ENCODE measurements at regions not wholly inside any gene's neighbourhood (a gene's known extent, or its start where the extent isn't known, plus 50 kb on each side); places are given as distances from the start of the nearest gene placed in this dataset.

DNA sequence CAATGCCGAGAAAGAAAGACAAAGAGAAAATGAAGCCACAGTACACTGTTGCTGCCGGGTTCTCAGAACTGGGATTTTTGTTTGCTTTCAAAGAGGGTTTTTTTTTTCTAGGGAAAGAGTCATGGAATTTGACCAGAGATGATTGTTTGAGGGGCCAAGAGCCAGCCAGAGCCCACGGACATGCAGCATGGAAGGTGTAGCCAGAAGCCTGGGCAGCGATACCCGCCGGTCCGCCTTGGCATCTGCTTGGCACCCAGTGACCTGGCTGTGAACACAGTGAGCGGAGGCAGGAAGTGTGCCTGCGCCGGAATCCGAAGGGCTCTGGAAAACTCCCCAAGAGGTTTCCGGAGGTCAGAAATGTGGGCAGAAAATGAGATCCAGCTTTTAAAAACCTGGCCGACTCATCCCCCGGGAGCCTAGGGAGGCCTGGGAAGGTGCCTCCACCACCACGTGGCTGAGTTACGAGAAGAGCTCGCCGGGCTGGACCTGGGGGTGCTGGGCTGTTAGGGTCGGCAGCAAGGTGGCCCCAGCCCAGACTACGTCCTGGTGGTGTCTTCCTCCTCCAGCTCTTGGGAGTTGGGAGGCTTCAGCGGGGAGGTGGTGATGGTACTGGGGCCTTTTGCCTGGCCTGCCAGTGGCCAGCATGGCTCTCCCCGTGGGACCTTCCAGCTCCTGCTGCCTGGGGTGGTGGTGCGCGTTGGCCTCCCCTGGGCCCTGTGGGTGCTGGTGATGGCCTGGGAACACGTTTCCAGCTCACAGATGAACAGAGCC is 61.6 kb upstream of the PPARA start:
- Histone ChIP-seq H3K4me1 (ENCODE audit: insufficient read depth, low read length, poor library complexity, severe bottlenecking) (no peaks in the 10 kb centered on the region), H2AFZ (ENCODE audit: low read length) (no peak overlapping the region), H3K27ac (ENCODE audit: low read depth, low read length, poor library complexity, severe bottlenecking) (no peak overlapping the region), H3K4me2 (ENCODE audit: low read length) (no peak overlapping the region), H3K9me2 (ENCODE audit: insufficient read depth, low read length) (no peaks in the 10 kb centered on the region), H3K4me3 (ENCODE audit: low read depth, low read length, poor library complexity, severe bottlenecking) (no peak overlapping the region), H3K9me3 (ENCODE audit: low read length) (no peaks in the 10 kb centered on the region), H3K79me2 (ENCODE audit: insufficient read depth, low read depth, low read length) (no peaks in the 10 kb centered on the region), H4K20me1 (ENCODE audit: insufficient read depth, low read length) (no peaks in the 10 kb centered on the region), H3K36me3 (ENCODE audit: insufficient read depth, low read length) (no peaks in the 10 kb centered on the region)
- CTCF ChIA-PET (ENCODE audit: unreplicated experiment): interaction anchor here (0.6 kb wide), 1 partner anchor 45 kb away, joined by 3 read pairs; no protein-coding TSS in a partner anchor
- no TSS peak for BruUV-seq (replicated peaks)
- DNase-seq (ENCODE audit: low spot score): no peak
- intact Hi-C loops (cut with micrococcal nuclease; ENCODE audit: unreplicated experiment): no loop called here
- POLR2A ChIA-PET: no interaction called here
- no peak for TF ChIP-seq EZH2phosphoT487 (IDR thresholded peaks at IDR 0.05; ENCODE audit: borderline replicate concordance, low read depth, low read length)

DNA sequence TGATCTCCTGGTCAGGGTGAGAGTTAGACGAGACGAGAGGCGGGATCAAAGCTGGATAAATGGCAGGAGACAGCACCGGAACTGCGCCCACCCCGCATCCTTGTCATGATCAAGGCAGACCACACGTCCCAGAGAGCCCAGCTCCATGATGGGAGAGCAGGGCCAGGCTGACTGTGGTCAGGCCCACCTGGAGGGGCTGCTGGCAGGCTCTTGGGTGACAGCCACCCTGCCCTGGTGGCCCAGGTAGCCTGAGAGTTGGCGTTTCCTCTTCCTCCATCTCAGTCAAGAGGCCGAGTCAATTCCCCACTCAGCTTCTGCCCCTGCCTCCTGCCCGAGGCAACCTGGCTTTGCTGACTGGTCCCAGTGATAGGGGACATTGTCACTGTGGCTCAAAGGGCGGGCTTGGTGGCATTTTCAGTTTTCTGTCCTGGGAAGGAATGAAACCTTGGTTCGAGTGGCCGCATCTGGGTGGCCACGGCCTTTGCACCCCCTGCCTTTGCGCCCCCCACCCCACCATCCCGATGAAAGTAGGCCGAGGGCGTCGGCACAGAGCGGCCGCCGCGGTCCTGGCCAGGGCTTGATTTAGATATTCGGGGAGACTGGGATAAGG is 60.8 kb upstream of the PPARA start:
- POLR2A ChIA-PET: interaction anchor here (0.7 kb wide), 1 partner anchor 100 kb away, joined by 3 read pairs; no protein-coding TSS in a partner anchor

DNA sequence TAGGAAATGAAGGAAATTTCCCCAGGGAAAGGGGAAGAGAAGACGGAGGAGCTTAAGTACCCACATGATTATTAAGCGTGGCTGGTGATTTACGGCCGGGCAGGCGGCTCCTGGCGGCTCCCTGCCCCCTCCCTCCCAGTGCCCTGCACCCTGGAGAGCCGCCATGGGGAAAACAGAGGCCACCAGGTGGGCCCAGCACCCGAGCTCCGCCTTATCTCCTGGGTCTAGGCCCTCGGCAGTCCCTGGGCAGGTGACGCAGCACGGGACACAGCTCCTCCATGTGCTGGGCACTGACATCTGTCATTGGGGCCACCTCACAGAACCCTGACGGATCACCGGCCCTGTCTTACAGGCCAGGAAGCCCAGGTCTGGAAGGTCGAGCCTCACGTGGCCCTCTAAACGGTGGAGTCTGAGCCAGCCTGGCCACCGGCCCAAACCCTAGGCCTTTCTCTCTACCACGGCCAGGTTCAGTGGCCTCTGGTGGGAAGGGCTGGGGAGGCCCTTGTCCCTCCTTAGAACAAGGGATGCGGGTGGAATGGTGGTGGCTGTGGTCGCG is 60.2 kb upstream of the PPARA start:
- CTCF ChIA-PET (ENCODE audit: unreplicated experiment): no interaction called here
- POLR2A ChIA-PET: interaction anchor here (0.7 kb wide), 1 partner anchor 101 kb away, joined by 3 read pairs; no protein-coding TSS in a partner anchor
- Histone ChIP-seq H3K4me2 (ENCODE audit: low read length) (no peak overlapping the region), H3K9me2 (ENCODE audit: insufficient read depth, low read length) (no peaks in the 10 kb centered on the region), H2AFZ (ENCODE audit: low read length) (no peak overlapping the region), H3K4me1 (ENCODE audit: insufficient read depth, low read length, poor library complexity, severe bottlenecking) (no peaks in the 10 kb centered on the region), H3K4me3 (ENCODE audit: low read depth, low read length, poor library complexity, severe bottlenecking) (no peak overlapping the region), H3K27ac (ENCODE audit: low read depth, low read length, poor library complexity, severe bottlenecking) (no peak overlapping the region), H3K9me3 (ENCODE audit: low read length) (no peaks in the 10 kb centered on the region), H4K20me1 (ENCODE audit: insufficient read depth, low read length) (no peaks in the 10 kb centered on the region), H3K79me2 (ENCODE audit: insufficient read depth, low read depth, low read length) (no peaks in the 10 kb centered on the region), H3K36me3 (ENCODE audit: insufficient read depth, low read length) (no peaks in the 10 kb centered on the region)
- no TSS peak for BruUV-seq (replicated peaks)
- TF ChIP-seq, protein P1, sequence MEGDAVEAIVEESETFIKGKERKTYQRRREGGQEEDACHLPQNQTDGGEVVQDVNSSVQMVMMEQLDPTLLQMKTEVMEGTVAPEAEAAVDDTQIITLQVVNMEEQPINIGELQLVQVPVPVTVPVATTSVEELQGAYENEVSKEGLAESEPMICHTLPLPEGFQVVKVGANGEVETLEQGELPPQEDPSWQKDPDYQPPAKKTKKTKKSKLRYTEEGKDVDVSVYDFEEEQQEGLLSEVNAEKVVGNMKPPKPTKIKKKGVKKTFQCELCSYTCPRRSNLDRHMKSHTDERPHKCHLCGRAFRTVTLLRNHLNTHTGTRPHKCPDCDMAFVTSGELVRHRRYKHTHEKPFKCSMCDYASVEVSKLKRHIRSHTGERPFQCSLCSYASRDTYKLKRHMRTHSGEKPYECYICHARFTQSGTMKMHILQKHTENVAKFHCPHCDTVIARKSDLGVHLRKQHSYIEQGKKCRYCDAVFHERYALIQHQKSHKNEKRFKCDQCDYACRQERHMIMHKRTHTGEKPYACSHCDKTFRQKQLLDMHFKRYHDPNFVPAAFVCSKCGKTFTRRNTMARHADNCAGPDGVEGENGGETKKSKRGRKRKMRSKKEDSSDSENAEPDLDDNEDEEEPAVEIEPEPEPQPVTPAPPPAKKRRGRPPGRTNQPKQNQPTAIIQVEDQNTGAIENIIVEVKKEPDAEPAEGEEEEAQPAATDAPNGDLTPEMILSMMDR (conservative IDR thresholded peaks at IDR 0.05; ENCODE audit: low read length): no peak
- TF ChIP-seq EZH2phosphoT487 (IDR thresholded peaks at IDR 0.05; ENCODE audit: borderline replicate concordance, low read depth, low read length): no peak
- intact Hi-C loops (cut with micrococcal nuclease; ENCODE audit: unreplicated experiment): no loop called here
- DNase-seq (ENCODE audit: low spot score): no peak

More for the DNA sequence above, 60.8 kb upstream of the PPARA start:
- H4K20me1 ChIP-seq (ENCODE audit: insufficient read depth, low read length): no peaks in the 10 kb centered on the region
- TF ChIP-seq, protein P1 (conservative IDR thresholded peaks at IDR 0.05; ENCODE audit: low read length): no peak
- TF ChIP-seq EZH2phosphoT487 (IDR thresholded peaks at IDR 0.05; ENCODE audit: borderline replicate concordance, low read depth, low read length): no peak
- H2AFZ ChIP-seq (ENCODE audit: low read length): no peak overlapping the region
- DNase-seq (ENCODE audit: low spot score): no peak
- intact Hi-C loops (cut with micrococcal nuclease; ENCODE audit: unreplicated experiment): no loop called here
- H3K9me2 ChIP-seq (ENCODE audit: insufficient read depth, low read length): no peaks in the 10 kb centered on the region
- no TSS peak for BruUV-seq (replicated peaks)
- H3K27ac ChIP-seq (ENCODE audit: low read depth, low read length, poor library complexity, severe bottlenecking): no peak overlapping the region
- H3K4me3 ChIP-seq (ENCODE audit: low read depth, low read length, poor library complexity, severe bottlenecking): no peak overlapping the region
- no peaks in the 10 kb centered on the region for H3K4me1 ChIP-seq (ENCODE audit: insufficient read depth, low read length, poor library complexity, severe bottlenecking)
- no peaks in the 10 kb centered on the region for H3K36me3 ChIP-seq (ENCODE audit: insufficient read depth, low read length)
- no peaks in the 10 kb centered on the region for H3K9me3 ChIP-seq (ENCODE audit: low read length)
- H3K4me2 ChIP-seq (ENCODE audit: low read length): no peak overlapping the region
- no peaks in the 10 kb centered on the region for H3K79me2 ChIP-seq (ENCODE audit: insufficient read depth, low read depth, low read length)
- CTCF ChIA-PET (ENCODE audit: unreplicated experiment): interaction anchor here (0.6 kb wide), 1 partner anchor 46 kb away, joined by 3 read pairs; no protein-coding TSS in a partner anchor

All from OCI-LY7 (cell line).